IPS-NIHi7 (cell line): ENCODE measurements at regions not wholly inside any gene's neighbourhood (a gene's known extent, or its start where the extent isn't known, plus 50 kb on each side); places are given as distances from the start of the nearest gene placed in this dataset.
A peak's percentile ranks its signal among the peaks of the same experiment; 100 is the strongest.

ENCODE experiments used
- DNase-seq: peaks from one replicate; pipeline ENCODE4 v3.0.0; 2012; ENCODE audit warnings: mixed read lengths; ENCODE audit errors: extremely low spot score

DNA sequence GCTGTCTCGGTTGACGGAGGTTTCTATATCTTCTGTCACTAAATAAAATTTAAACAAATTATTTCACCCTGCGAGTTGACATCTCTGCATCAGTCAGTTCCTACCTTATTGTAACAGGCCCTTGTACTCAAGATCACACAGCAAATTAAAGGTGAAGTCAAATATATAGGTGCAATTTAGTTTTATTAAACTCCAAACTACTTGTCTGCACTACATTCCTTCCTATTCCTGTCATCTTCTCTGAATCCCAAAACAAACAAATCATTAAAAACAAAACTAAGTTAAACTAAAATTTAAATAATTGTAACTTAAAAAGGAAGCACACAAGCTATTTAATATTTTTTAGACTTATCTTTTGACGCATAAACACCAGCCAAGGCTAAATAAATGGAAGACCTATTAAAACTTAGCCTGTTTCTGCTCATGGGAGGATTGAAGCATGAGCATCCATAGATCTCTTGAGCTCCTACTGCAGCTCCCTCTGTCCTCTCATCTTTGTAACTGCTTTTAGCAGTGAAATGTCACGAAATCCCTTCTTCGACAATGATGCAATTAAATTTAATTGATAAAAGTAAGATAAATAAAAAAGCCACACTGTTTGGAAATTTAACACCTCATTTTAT, 1152.3 kb upstream of the GJE1 start:
- DNase-seq, result no peak

DNA sequence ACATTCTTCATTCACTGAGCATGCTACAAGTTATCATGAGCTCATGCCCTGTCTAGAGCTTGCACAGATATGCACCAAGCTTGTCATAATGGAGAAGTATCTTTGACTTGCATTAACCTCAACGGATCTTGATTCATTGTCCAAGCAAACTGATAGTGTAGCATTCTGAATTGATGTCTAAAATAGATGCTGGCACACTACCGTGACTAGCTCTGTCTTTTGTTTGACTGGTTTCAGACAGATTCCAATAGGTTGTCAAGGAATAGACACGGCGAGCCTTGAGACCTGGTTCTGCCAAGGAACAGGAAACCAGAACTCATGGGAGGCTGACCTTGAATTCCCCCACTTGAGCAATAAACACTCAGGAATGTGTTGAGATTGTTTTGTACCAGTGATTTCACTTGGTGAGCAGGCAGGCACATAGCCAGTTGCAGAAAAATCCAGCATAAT, 1153.1 kb upstream of the GJE1 start:
- no peak for DNase-seq

DNA sequence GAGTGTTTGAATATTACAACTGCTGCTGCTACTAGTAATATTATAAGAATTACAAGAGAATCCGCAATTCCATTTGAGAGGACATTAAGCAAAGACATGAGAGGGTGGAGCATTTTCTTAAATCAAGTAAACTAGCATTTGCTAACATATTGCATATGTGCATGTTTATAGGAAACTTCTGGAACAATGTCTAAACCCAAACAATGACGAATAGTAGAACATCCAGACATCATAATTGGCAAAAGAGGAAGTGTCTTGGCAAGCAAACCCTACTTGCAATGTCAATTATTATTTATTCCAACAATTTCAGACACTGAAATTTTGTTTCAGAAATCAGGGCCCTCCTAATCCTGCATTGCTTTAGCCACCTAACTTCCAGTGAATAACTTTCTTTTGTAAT, 1155.3 kb upstream of the GJE1 start:
- DNase-seq, result no peak

DNA sequence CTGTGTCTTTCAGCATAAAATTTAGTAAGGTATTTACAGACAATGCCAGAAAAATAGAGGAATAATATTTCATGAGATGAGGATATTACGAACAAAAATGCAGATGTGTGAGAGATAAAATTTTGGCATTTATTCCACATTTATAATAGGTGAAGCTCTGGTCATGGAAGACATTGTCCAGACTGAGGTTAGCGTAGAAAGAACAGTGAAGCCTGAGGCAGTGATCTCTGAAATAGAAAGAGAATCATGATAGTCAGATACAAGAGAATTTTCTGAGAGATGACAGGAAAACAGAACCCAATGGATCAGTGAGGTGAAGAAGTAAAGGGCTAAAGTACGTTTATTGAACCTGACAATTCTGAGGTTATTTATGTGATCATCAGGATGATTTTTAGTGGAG, 1155.9 kb upstream of the GJE1 start:
- no peak for DNase-seq

DNA sequence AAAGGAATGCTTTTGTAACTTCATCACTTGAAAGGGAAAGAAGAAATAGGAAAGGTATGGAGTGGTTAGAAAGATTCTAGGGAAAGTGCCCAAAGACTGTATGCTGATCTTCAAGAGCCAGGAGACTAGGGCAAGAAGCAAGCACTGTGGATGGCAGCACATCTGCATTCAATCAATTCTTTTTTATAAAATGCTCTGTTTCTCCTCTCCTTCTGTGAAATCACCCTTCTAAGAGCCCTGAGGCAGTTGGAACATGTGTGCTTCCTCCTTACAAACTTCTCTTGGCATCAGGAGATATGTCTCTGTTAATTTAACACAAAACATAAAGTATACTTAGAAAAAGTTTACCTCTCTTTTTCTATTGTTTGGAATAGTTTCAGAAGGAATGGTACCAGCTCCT, 1162.2 kb upstream of the GJE1 start:
- DNase-seq, result no peak

DNA sequence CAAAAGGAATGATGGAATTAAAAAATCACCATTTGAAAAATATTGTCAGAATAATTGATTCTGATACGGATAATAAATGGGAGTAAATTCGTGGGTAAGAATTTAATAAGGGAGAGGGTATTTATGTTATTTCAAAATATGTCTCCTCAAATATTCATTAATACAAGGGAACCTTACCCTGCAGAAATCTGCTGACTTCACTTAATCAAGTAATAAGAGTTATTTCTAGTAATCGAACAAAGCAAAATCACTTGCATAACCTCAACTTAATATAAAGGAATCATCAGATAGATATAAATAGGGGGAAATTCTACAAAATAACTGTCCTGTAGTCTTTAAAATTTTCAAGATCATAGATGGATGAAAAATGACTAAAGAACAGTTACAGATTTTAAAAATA, 1164.7 kb upstream of the GJE1 start:
- no peak for DNase-seq

DNA sequence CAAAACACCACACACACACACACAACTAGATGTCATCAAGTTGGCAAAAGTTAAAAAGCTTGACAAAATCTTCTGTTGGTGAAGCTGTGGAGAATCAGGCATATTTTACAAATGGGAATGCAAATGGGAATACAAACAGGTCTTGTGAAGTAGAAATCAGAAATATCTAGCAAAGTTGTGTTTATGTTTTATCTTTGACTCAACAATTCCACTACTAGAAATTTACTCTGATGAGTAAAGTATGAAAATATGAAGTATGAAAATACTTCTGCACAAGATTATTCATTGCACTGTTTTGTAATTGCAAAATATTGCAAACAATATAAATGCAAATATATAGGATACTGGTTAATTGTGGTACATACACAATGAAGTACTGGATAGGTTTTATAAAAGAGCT, 1166.0 kb upstream of the GJE1 start:
- no peak for DNase-seq

DNA sequence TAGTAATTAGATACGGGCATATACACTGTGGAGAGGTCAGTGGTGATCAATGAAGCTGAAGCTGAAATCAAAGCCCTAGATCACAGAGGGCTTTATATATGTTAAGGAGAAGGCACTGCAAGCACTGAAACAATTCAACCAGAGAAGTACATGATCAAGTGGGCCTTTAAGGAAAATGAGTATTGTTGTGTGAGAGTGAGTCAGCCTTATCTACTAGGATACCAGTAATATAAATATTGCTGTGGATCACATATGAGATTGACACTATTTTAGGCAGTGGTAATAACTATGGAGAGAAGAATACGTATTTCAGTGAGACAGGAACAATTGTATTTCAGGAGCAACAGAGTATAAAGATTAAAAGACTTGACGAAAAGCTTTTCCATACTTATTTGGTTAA, 1172.2 kb upstream of the GJE1 start:
- no peak for DNase-seq

DNA sequence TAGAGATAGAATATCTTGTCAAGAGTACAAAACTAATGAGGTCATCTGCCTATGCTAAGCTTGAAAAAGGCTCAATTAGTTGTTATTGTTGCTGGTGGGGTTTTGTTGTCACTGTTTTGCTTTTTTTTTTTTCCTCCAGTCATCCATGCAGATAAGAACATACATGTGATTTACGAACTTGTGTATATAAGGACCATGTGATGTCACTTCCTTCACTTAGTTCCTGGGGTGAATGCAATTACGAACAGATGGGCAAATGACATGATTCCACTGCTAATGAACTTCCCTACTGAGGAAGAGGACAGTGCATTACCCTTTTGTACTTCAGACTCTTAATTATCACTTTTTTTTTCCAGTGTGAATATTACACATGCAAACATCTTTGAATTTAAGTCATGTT, 1175.3 kb upstream of the GJE1 start:
- no peak for DNase-seq

DNA sequence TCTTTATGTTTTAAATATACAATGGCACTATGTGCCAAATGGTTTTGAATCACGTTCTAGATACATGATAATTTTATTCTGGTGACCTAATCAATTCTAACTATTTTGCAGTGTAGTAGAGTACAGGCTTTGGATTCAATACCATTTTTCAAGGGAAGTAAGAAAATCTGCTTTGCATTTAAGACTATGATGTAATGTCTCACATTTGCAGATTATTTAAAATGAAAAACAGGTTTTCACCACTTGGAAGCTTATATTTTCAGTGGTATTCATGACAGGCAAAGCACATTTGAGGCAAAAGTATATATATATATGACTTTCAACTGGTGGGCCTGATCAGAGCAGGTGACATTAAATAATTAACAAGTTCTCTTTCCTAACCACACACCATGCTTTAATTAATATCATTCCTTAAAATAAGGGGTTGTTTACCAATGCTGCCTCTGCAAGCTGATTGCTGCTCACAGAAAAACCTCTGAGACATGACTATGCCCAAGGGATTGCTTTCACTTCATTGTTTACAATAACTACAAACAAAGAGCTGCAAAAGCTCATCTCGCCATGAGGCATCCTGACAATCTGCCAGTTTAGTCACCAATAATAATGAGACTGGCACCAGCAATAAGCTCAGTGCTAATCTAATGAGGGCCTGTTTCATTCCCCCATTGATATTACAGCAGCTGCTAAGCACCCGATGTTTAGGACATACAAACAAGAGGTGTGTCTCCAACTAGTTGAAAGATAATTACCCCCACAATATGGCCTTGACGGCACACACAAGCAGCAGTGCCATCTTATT, 1176.0 kb upstream of the GJE1 start:
- no peak for DNase-seq

DNA sequence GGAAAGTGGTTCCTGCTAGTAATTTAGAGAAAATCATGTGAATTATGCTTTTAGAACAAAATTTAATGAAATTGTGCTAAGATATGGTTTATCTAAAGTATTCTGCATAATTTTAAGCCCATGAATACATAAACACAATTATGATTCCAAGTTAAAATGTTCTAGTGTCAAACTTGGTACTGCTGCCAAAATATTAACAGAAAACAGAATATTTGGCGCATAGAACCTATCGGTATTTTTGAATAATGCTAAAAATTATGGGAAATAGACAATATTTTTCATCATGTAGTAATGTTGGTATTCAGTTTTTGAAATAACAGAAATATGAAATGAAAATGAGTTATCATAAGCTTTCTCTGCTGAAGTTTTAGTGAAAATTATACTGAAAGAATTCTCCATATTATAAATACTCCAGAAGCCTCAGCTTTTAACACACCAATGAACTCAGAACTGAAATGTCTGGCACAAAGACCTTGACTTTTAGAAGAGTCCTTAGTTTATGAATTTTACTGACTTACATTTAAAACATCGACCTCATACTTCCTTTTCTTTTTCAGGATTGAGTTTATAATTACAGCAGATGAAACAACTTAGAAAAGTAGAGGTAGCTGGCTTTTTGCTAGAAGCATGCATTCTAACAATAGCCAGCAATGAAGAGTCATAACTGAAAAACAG, 1192.3 kb upstream of the GJE1 start:
- DNase-seq, result no peak

DNA sequence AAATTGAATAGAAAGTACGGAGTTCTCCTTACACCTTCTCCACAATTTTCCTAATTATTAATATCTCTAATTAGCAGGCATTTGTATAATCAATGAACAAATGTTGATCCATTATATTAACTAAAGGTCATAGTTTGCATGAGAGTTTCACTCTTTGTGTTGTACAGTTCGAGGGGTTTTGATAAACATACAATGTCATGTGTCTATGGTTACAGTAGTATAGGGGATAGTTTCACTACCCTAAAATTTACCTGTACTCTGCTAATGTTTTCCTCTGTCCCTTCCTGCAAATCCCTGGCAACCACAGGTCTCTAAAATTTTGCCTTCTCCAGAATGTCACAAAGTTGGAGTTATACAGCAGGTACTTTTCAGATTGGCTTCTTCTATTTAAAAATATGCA, 1199.8 kb upstream of the GJE1 start:
- DNase-seq, result no peak

DNA sequence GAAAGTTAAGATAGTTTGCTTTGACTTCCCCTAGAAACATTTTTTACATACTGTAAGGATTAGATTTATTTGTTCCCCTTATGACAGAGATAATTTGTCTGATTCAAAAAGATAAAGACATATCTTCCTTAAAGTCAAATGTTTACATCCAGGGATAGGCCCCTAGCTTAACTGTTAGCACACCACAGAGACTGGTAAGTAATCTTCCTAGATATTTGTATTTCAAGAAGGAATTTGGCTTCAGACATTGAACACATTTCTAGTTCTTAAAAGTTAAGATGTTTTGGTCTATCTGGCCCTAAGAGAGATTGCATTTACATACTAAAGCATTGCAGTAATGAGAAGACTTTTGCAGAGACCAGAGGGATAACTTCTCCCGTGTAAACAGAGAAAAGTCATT, 1201.1 kb upstream of the GJE1 start:
- no peak for DNase-seq

DNA sequence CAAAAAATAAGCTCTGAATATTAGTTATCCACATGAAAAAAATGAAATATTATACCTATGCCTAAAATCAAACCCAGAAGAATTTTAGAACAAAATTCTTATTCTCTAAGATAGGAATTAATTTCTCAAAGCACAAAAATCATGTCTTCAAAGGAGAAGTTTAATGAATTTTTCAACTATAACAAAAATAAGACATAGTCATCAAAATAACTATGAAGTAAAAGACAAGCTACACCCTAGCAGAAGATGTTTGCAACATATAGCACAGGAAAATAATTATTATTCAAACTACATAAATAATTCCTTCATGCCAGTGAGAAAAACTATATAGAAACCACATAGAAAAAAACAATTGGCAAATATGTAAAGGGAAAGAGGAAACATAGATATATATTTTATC, 1203.6 kb upstream of the GJE1 start:
- DNase-seq, result no peak

DNA sequence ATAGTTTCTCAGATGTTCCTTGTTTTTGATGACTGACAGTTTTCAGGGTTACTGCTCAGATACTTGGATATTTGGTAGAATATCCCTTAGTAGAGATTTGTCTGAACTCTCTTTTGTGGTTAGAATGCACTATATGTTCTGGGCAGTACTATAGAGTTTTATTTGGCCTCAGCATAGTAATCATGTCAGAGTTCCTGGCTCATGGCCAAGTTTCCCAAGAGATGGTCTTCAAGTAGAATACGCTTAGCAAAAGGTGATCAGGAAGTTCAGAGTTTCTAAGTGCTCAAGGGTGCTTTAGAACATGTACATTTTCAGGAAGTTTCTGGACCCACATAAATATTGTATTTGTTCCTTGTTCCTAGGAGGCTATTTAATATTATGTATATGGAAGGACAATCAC, 1209.7 kb upstream of the GJE1 start:
- DNase-seq, result no peak

DNA sequence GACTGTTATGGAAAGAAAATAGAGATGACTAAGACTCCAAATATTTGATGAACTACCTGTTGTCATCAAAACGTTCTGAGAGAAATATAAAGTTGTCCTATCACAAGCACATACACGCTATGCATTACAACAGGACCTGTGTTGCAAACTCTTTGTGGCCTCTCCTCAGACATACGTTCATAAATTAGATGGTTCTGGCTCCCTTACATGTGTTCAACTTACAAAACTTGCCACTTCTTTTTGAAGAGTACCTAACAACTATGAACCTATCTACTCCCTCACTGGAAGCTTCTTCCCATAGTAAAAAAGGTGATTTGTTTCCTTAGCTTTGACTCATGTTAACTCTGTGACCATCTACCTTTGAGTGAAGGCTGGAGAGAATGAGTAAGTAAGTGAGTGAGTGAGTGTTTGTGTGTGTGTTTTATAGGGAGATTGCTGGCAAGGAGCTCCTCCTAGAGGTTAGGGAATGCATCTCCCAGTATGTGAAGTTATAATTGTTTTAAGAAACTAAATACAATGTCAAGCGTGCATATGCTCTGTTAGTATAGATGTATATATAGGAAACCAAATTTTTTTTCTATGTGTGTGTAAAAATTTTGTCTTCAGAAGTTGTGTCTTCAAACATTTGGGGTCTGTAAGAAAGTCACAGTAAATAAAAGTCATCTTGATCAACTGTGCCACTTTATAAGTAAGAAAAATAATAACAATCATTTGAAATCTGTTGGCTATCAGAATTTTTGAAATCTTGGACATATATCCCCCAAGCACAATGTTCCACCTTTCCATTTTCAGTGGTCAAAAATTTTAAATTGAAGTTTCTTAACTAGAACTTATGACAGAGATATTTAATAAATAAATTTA, 1211.1 kb upstream of the GJE1 start:
- DNase-seq, result peak; percentile 52

DNA sequence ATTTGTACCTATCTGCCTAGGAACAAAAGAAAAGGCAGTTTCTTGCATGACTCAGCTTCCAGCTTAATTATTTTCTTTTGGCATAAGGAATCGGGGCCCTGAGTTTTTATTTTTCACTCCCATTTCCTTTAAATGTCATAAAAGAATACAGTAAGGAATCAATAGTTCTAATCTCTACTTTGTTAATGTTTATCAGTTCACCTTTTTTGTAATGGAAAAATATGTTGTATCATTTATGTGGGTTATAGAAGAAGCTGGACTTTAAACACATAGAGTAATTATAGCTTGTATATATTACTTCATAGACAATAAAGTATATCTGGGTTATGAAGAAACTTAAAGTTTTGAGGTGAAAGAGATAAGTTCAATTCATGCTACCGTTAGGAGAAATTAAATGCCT, 1214.8 kb upstream of the GJE1 start:
- DNase-seq, result no peak

DNA sequence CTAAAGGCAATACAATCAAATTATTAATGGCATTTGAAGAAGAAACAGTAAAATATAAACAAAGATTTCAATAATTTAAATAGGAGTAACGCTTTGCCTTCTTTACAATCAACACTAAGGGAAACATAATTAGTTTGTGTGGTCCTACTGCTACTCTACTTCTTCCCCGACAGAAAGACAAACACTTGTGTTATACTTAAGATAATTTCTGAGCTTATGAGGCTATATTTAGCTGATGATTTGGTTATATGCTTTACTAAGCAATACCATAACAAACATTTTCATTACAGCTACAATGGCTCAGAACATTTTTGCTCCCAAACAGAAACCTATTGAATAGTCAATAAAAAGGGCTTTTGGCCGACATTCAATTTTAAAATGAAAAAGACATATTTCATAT, 1217.2 kb upstream of the GJE1 start:
- no peak for DNase-seq

DNA sequence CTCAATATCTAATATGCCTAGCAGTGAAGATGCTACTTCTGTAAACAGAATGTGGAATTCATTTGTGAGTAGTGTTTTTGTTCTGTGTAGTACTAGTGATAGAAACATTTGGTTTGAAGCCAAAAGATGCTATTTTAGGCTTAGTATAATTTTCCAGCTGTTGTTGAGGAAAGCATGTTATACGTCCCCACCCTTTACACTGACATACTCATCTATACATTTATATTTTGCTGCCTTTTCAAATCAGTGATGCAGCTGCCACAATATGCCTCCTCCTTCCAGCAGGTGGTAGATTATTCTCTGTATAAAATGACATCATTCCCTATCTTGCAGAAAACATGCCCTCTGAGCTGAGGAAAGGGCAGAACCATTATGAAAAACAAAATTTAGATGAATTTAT, 1217.6 kb upstream of the GJE1 start:
- DNase-seq, result no peak

DNA sequence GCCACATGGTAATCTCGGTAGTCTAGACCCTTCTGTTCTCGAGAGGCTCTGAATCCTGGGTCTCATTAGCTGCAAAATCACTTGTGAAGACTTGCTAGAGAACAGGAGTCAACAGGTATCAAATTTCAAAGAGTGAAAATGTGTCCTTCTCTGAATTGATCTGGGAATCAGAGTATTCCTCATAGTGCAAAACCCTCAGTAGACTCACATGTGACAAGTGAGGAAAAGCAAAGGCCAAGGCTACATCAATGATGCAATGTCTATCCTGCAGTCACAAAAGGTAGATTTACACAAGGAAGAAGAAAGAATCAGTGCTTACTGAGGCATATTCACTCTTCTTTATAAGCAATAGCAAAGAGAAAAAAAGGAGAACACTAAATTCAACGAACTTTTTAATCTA, 1220.0 kb upstream of the GJE1 start:
- DNase-seq, result no peak

DNA sequence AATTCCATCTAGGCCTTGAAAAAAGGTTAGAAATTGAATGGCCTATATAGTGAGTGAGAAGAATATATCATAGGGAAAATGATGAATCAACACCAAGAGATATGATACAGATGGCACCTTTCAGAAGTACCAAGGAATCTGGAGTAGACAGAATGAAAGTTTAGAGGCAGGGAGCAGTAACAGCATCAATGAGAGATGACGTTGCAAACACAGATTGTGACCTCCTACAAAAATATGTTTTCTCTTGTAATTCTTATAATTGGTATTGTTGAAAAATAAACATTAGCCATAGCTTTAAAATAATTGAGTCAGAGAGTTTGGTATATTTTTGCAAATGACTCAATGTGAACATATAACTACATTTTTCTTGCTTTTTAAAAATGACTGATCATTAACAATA, 1223.1 kb upstream of the GJE1 start:
- no peak for DNase-seq

DNA sequence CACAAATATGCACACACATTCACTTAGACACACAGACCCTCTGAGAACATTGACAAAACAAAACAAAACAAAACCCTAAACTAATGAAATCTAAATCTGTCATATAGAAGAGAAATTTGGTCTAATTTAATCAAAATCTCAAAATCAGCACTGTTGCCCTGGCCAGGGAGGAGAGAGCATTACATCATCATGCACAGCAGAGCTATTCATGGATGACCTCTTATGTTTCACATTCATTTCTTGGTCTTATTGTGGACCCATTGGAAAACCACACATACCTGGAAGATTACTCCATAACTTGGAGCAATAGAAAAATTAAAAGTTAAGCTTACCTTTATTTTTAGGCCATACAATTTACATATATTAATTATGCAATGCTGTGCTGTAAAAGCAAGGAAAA, 1223.6 kb upstream of the GJE1 start:
- no peak for DNase-seq
